ENCODE measurements at regions not wholly inside any gene's neighbourhood (a gene's known extent, or its start where the extent isn't known, plus 50 kb on each side); places are given as distances from the start of the nearest gene placed in this dataset.

- no peak for DNase-seq (ENCODE audit: low spot score)
- no peaks in the 10 kb centered on the region for H3K9me3 Mint-ChIP-seq
- Histone ChIP-seq H3K27ac (ENCODE audit: low read depth) (no peak overlapping the region), H3K9me2 (ENCODE audit: insufficient read depth) (no peaks in the 10 kb centered on the region), H3K36me3 (ENCODE audit: insufficient read depth) (no peaks in the 10 kb centered on the region), H3K4me1 (ENCODE audit: insufficient read depth) (peaks cover 9% of the 10 kb centered on the region), H3K27me3 (ENCODE audit: insufficient read depth) (no peaks in the 10 kb centered on the region), H3F3A (replicated peaks; ENCODE audit: low read depth) (no peaks in the 10 kb centered on the region), H3K4me2 (no peak overlapping the region), H3K4me3 (no peak overlapping the region), H2AFZ (no peak overlapping the region), H4K20me1 (replicated peaks; ENCODE audit: insufficient read depth) (no peaks in the 10 kb centered on the region), H3K79me2 (replicated peaks; ENCODE audit: insufficient read depth) (no peaks in the 10 kb centered on the region)
- ATAC-seq = no peak
- peaks cover 9% of the 10 kb centered on the region for H3K4me1 Mint-ChIP-seq
- H3K4me3 Mint-ChIP-seq = no peak overlapping the region
- peaks cover 3% of the 10 kb centered on the region for H3K27me3 Mint-ChIP-seq (ENCODE audit: insufficient read depth, low read depth, poor library complexity)
- TF ChIP-seq ZNF462 (CRISPR knock-in tag; IDR thresholded peaks at IDR 0.05) (no peak), STAT1 (IDR thresholded peaks at IDR 0.05; ENCODE audit: unreplicated experiment) (no peak), ZNF114 (CRISPR knock-in tag; IDR thresholded peaks at IDR 0.05) (no peak)
- no peak overlapping the region for H3K27ac Mint-ChIP-seq
- H3K36me3 Mint-ChIP-seq (ENCODE audit: low read depth) = no peaks in the 10 kb centered on the region
Observed at GRCh38 chr1:63124666-63125191, 197.6 kb upstream of the FOXD3 start.

GRCh38 chr1:63126104-63126503 lies 196.3 kb upstream of the FOXD3 start:
- Mint-ChIP-seq H3K27me3 (ENCODE audit: insufficient read depth, low read depth, poor library complexity) (peaks cover 3% of the 10 kb centered on the region), H3K27ac (no peak overlapping the region), H3K4me1 (peaks cover 9% of the 10 kb centered on the region), H3K4me3 (no peak overlapping the region), H3K9me3 (no peaks in the 10 kb centered on the region), H3K36me3 (ENCODE audit: low read depth) (no peaks in the 10 kb centered on the region)
- no peaks in the 10 kb centered on the region for H3K79me2 ChIP-seq (replicated peaks; ENCODE audit: insufficient read depth)
- no peak overlapping the region for H3K4me2 ChIP-seq
- no peaks in the 10 kb centered on the region for H3F3A ChIP-seq (replicated peaks; ENCODE audit: low read depth)
- no peaks in the 10 kb centered on the region for H4K20me1 ChIP-seq (replicated peaks; ENCODE audit: insufficient read depth)
- no peaks in the 10 kb centered on the region for H3K27me3 ChIP-seq (ENCODE audit: insufficient read depth)
- H2AFZ ChIP-seq = peak overlapping the region; percentile 78; the same call in 1 of the 2 replicates
- no peaks in the 10 kb centered on the region for H3K9me2 ChIP-seq (ENCODE audit: insufficient read depth)
- H3K27ac ChIP-seq (ENCODE audit: low read depth) = no peak overlapping the region
- H3K36me3 ChIP-seq (ENCODE audit: insufficient read depth) = no peaks in the 10 kb centered on the region
- ATAC-seq (no peak), DNase-seq (ENCODE audit: low spot score) (no peak)
- H3K4me1 ChIP-seq (ENCODE audit: insufficient read depth) = peaks cover 9% of the 10 kb centered on the region
- no peak overlapping the region for H3K4me3 ChIP-seq
- TF ChIP-seq, protein P1, sequence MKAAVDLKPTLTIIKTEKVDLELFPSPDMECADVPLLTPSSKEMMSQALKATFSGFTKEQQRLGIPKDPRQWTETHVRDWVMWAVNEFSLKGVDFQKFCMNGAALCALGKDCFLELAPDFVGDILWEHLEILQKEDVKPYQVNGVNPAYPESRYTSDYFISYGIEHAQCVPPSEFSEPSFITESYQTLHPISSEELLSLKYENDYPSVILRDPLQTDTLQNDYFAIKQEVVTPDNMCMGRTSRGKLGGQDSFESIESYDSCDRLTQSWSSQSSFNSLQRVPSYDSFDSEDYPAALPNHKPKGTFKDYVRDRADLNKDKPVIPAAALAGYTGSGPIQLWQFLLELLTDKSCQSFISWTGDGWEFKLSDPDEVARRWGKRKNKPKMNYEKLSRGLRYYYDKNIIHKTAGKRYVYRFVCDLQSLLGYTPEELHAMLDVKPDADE (IDR thresholded peaks at IDR 0.05) = no peak
- TF ChIP-seq NANOG (IDR thresholded peaks at IDR 0.05; ENCODE audit: borderline replicate concordance) (no peak), POLR2AphosphoS5 (IDR thresholded peaks at IDR 0.05; ENCODE audit: low read depth) (no peak), ZNF331 (CRISPR knock-in tag; IDR thresholded peaks at IDR 0.05; ENCODE audit: low read depth) (no peak), CREB1 (CRISPR knock-in tag; IDR thresholded peaks at IDR 0.05; ENCODE audit: low read depth) (no peak), STAT1 (IDR thresholded peaks at IDR 0.05; ENCODE audit: unreplicated experiment) (no peak)
- TF ChIP-seq, protein P2, sequence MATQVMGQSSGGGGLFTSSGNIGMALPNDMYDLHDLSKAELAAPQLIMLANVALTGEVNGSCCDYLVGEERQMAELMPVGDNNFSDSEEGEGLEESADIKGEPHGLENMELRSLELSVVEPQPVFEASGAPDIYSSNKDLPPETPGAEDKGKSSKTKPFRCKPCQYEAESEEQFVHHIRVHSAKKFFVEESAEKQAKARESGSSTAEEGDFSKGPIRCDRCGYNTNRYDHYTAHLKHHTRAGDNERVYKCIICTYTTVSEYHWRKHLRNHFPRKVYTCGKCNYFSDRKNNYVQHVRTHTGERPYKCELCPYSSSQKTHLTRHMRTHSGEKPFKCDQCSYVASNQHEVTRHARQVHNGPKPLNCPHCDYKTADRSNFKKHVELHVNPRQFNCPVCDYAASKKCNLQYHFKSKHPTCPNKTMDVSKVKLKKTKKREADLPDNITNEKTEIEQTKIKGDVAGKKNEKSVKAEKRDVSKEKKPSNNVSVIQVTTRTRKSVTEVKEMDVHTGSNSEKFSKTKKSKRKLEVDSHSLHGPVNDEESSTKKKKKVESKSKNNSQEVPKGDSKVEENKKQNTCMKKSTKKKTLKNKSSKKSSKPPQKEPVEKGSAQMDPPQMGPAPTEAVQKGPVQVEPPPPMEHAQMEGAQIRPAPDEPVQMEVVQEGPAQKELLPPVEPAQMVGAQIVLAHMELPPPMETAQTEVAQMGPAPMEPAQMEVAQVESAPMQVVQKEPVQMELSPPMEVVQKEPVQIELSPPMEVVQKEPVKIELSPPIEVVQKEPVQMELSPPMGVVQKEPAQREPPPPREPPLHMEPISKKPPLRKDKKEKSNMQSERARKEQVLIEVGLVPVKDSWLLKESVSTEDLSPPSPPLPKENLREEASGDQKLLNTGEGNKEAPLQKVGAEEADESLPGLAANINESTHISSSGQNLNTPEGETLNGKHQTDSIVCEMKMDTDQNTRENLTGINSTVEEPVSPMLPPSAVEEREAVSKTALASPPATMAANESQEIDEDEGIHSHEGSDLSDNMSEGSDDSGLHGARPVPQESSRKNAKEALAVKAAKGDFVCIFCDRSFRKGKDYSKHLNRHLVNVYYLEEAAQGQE (IDR thresholded peaks at IDR 0.05; ENCODE audit: unreplicated experiment) = no peak
- TF ChIP-seq, protein P3, sequence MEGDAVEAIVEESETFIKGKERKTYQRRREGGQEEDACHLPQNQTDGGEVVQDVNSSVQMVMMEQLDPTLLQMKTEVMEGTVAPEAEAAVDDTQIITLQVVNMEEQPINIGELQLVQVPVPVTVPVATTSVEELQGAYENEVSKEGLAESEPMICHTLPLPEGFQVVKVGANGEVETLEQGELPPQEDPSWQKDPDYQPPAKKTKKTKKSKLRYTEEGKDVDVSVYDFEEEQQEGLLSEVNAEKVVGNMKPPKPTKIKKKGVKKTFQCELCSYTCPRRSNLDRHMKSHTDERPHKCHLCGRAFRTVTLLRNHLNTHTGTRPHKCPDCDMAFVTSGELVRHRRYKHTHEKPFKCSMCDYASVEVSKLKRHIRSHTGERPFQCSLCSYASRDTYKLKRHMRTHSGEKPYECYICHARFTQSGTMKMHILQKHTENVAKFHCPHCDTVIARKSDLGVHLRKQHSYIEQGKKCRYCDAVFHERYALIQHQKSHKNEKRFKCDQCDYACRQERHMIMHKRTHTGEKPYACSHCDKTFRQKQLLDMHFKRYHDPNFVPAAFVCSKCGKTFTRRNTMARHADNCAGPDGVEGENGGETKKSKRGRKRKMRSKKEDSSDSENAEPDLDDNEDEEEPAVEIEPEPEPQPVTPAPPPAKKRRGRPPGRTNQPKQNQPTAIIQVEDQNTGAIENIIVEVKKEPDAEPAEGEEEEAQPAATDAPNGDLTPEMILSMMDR (conservative IDR thresholded peaks at IDR 0.05; ENCODE audit: low read depth in 2 of 2) = no peak
